ENCODE measurements at regions not wholly inside any gene's neighbourhood (a gene's known extent, or its start where the extent isn't known, plus 50 kb on each side); places are given as distances from the start of the nearest gene placed in this dataset.

DNA sequence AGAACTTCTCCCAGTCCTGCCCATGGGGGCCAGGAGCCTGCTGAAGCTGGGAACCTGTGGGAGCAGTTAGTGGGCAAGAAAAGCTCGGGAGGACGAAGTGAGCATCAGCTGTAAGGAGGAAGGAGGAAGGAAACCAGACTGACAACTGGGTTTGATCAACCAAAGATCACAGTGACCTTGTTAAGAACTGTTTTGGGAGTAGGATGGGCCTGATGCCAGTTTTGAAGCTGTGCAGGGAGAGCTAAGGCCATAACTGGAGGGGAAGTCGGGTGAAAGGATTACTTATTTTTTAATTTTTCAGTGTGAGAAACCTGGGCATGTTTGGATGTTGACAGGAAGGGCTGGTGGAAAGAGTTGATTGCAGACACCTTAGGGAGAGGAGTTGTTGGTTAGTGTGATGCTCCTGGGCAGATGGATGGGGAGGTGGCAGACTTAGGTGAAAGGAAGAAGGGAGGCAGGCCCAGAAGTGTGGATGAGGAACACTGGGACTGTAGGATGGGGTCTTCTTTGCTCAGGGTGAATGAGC is 58.3 kb upstream of the KLF4 start:
- TF ChIP-seq, protein P1, sequence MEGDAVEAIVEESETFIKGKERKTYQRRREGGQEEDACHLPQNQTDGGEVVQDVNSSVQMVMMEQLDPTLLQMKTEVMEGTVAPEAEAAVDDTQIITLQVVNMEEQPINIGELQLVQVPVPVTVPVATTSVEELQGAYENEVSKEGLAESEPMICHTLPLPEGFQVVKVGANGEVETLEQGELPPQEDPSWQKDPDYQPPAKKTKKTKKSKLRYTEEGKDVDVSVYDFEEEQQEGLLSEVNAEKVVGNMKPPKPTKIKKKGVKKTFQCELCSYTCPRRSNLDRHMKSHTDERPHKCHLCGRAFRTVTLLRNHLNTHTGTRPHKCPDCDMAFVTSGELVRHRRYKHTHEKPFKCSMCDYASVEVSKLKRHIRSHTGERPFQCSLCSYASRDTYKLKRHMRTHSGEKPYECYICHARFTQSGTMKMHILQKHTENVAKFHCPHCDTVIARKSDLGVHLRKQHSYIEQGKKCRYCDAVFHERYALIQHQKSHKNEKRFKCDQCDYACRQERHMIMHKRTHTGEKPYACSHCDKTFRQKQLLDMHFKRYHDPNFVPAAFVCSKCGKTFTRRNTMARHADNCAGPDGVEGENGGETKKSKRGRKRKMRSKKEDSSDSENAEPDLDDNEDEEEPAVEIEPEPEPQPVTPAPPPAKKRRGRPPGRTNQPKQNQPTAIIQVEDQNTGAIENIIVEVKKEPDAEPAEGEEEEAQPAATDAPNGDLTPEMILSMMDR (IDR thresholded peaks at IDR 0.05; ENCODE audit: borderline replicate concordance, control extremely low read depth, extremely low read depth, insufficient read depth, missing control alignments): no peak
- DNase-seq (ENCODE audit: low spot score): no peak
- in situ Hi-C loops (cut with MboI; ENCODE audit: low sequenced_read_pairs, unreplicated experiment): no loop called here

DNA sequence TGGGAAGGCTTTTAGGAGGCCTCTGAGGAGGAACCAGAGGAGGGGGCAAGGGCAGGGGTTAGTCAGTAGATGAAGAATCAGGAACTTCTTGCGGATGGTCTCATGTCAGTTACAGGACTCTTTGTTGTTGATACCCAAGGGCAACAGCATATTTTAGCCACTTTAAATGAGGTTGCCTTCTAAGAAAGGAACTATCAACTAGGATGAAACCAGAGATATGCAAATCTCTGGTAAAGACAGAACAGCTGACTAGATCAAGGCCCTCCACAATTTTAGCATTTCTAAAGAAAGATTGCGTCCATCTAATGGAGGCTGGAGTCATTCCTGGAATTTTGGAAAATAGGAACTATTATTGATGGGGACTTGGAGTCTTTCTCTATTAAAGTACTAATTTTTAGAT is 57.7 kb upstream of the KLF4 start:
- in situ Hi-C loops (cut with MboI; ENCODE audit: low sequenced_read_pairs, unreplicated experiment): no loop called here
- no peak for DNase-seq (ENCODE audit: low spot score)
- TF ChIP-seq, protein P1 (IDR thresholded peaks at IDR 0.05; ENCODE audit: borderline replicate concordance, control extremely low read depth, extremely low read depth, insufficient read depth, missing control alignments): no peak

DNA sequence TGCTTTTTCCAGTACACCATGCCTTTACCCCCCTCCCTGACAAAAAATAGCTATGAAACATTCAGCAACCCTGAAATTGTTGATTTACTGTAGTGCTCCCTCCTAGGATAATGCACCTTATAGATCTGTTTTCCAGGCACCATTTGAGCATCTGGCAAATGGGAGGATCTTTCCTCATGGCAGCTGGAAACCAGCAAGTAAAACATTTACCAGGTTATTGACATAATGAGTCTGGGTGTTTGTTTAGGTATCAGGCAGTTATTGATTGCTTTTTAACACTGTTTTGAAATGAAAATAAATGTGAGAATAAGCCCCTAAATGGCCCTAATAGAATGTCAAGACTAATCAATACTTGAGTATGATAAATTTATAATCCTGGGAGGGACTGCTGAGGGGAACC is 57.3 kb upstream of the KLF4 start:
- DNase-seq (ENCODE audit: low spot score): no peak
- in situ Hi-C loops (cut with MboI; ENCODE audit: low sequenced_read_pairs, unreplicated experiment): no loop called here
- TF ChIP-seq, protein P1 (IDR thresholded peaks at IDR 0.05; ENCODE audit: borderline replicate concordance, control extremely low read depth, extremely low read depth, insufficient read depth, missing control alignments): no peak

DNA sequence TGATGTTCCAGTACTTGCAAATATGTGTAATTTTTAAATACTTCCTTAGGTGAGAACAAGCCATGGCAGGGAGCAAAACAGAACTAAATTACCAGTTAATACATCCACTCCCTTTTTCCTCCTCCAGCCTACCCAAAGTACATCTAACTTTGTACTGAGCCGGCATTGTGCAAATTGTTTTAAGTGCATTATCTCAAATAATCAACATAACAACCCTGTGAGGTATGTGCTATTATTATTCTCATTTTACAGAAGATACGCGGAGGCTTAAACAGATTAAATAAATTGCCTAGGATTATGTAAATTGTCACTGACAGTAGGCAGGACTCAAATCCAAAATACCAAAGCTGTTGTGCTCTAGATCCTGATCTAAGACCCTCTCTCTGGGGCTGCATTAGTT is 55.5 kb upstream of the KLF4 start:
- in situ Hi-C loops (cut with MboI; ENCODE audit: low sequenced_read_pairs, unreplicated experiment): no loop called here
- DNase-seq (ENCODE audit: low spot score): no peak
- TF ChIP-seq, protein P1 (IDR thresholded peaks at IDR 0.05; ENCODE audit: borderline replicate concordance, control extremely low read depth, extremely low read depth, insufficient read depth, missing control alignments): no peak

DNA sequence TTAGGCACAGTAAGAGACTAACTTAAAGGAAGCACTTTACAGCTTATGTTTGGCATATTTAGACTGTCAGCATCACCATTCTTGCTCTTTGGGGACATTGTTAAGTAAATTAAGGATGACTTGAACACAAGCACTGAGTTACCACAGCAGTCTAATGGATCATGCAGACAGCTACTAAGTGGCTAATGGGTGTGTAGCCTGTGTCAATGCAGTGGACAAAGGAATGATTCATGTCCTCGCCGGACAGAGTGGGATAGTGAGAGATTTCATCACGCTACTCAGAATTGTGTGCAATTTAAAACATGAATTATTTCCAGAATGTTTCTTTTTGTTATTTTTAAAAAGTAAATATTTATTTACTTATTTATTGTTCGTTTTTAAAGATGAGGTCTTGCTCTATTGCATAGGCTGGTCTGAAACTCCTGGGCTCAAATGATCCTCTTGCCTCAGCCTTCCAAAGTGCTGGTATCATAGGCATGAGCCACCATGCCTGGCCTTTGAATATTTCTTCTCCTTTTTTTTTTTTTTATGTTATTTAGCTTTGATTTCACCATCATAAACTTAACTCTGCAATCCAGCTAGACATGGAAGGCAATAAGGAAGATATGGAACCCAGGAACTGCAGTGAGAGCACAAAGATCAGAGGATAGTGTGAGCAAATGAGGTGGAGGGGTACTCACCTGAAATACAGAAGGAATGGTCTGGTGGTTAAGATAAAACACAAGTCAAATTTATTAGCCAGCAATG is 53.0 kb upstream of the KLF4 start:
- no peak for DNase-seq (ENCODE audit: low spot score)
- TF ChIP-seq, protein P1 (IDR thresholded peaks at IDR 0.05; ENCODE audit: borderline replicate concordance, control extremely low read depth, extremely low read depth, insufficient read depth, missing control alignments): no peak
- in situ Hi-C loops (cut with MboI; ENCODE audit: low sequenced_read_pairs, unreplicated experiment): no loop called here

DNA sequence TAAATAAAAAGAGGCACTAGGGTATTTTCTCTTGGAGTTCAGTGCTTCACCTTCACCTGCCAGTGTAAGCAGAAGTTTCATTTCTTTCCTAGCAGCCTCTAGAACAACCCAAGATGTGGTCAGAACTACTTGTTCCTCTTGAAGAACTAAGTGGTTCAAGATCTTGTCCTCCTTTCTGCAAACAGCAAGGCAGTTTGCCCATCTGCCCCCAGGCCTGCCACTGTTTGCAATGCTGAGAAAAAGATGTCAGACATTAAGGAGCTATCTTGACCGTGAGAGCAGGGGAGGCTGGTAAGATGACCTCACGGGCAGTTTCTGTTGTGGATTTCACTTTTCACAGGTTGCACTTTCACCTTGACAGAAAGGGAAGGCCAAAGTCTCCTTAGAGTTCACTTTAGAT is 52.0 kb upstream of the KLF4 start:
- peak; percentile 64 for DNase-seq (ENCODE audit: low spot score)
- TF ChIP-seq, protein P1 (IDR thresholded peaks at IDR 0.05; ENCODE audit: borderline replicate concordance, control extremely low read depth, extremely low read depth, insufficient read depth, missing control alignments): no peak
- in situ Hi-C loops (cut with MboI; ENCODE audit: low sequenced_read_pairs, unreplicated experiment): no loop called here
